Esophagus muscularis mucosa (tissue), 4 donors: ENCODE measurements at regions not wholly inside any gene's neighbourhood (a gene's known extent, or its start where the extent isn't known, plus 50 kb on each side); places are given as distances from the start of the nearest gene placed in this dataset.

ENCODE experiments used
- DNase-seq: peaks from one replicate; pipeline ENCODE4 v3.0.0-alpha.2; 2017; ENCODE audit errors: extremely low spot score
- H3K27ac ChIP-seq, 4 donors: fragments of 200-600 bp; sonication (generic); replicated peaks in 1 of 4; 1 replicate in 3 of 4; 2 replicates in 1 of 4; pipeline ENCODE4 v1.5.1; 2016 to 2019; ENCODE audit warnings: mild to moderate bottlenecking in 1 of 4
- H3K27me3 ChIP-seq, 4 donors: fragments of 200-600 bp; sonication (generic); one replicate each; pipeline versions ENCODE4 v1.5.1 to v1.6.0; 2016 to 2019
- H3K36me3 ChIP-seq, 4 donors: fragments of 200-600 bp; sonication (generic); one replicate each; pipeline ENCODE4 v1.5.1; 2016 to 2019
- H3K4me1 ChIP-seq, 4 donors: fragments of 200-600 bp; sonication (generic); one replicate each; pipeline ENCODE4 v1.5.1; 2016 to 2019
- H3K4me3 ChIP-seq, 4 donors: fragments of 200-600 bp; sonication (generic); 1 replicate in 2 of 4; 2 replicates in 2 of 4; pipeline ENCODE4 v1.5.1; 2016 to 2019; ENCODE audit warnings: mild to moderate bottlenecking in 4 of 4, moderate library complexity in 1 of 4
- H3K9me3 ChIP-seq, 4 donors: fragments of 200-600 bp; sonication (generic); 1 replicate in 3 of 4; 2 replicates in 1 of 4; pipeline ENCODE4 v1.5.1; 2016 to 2019
- CTCF ChIP-seq, 3 experiments: fragments of 200-600 bp in 2 of 3; fragments of 450-650 bp in 1 of 3; sonication (generic) in 2 of 3; IDR thresholded peaks; one replicate each; pipeline ENCODE4 v1.5.1; 2017 to 2019; ENCODE audit warnings: antibody characterized with exemption in 3 of 3, mild to moderate bottlenecking in 2 of 3, moderate library complexity in 1 of 3
- EP300 ChIP-seq: sonication (generic); formaldehyde crosslinking; IDR thresholded peaks from one replicate; pipeline ENCODE4 v1.6.1; 2017; ENCODE audit warnings: antibody characterized with exemption
- POLR2A ChIP-seq: fragments of 450-650 bp; IDR thresholded peaks from one replicate; pipeline ENCODE4 v1.6.1; 2017; ENCODE audit warnings: antibody characterized with exemption, moderate library complexity, mild to moderate bottlenecking, low read depth
- POLR2AphosphoS5 ChIP-seq, 2 donors: sonication (generic); formaldehyde crosslinking; IDR thresholded peaks; one replicate each; pipeline ENCODE4 v1.6.1; 2017; ENCODE audit warnings: antibody characterized with exemption in 2 of 2
- WGBS: methylation state at CpG from one replicate; pipeline ENCODE4 v1.1.5; 2018; 5-methylcytosine and 5-hydroxymethylcytosine counted together
- intact Hi-C: fragments of 100-400 bp; cut with DNase I; formaldehyde crosslinking; loops from one replicate; pipeline ENCODE4 v1.15.1; 2023

GRCh38 chrX:78456909-78457308 lies 129.5 kb upstream of the CYSLTR1 start:
- no peak overlapping the region for H3K4me3 ChIP-seq
- H3K9me3 ChIP-seq = peaks cover 0 to 5% (median 0%) of the 10 kb centered on the region in 4 donors
- peaks cover 0 to 4% (median 0%) of the 10 kb centered on the region in 4 donors for H3K27me3 ChIP-seq
- H3K4me1 ChIP-seq = peaks cover 0 to 15% (median 0%) of the 10 kb centered on the region in 4 donors
- H3K27ac ChIP-seq = no peak overlapping the region
- intact Hi-C loops = loop anchor here (10.0 kb wide), 1 partner anchor 92 kb away; no protein-coding TSS in a partner anchor
- no peak for TF ChIP-seq EP300
- no peak for TF ChIP-seq CTCF (IDR thresholded peaks at IDR 0.05)
- no peak for TF ChIP-seq POLR2AphosphoS5 (IDR thresholded peaks at IDR 0.05)
- TF ChIP-seq POLR2A = no peak
- H3K36me3 ChIP-seq = no peaks in the 10 kb centered on the region
- WGBS = 69% methylated on average over 1 of the region's 1 CpG
- no peak for DNase-seq

DNA sequence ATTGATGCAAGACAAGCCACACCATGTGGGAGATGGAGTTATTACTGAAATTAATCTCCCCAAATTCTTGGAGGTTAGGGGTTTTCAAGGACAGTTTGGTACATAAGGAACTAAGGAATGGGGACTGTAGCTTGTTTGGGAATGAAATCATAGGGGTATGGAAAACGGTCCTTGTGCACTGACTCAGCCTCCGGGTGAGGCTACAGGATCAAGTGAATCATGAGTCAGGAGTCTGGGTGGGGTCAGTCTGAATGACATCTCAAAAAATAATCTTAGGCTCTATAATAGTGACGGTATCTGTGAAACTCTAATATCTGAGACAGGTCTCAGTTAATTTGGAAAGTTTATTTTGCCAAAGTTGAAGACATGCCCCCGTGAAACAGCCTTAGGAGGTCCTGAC lies 128.5 kb upstream of the CYSLTR1 start:
- intact Hi-C loops = loop anchor here (10.0 kb wide), 1 partner anchor 91 kb away; no protein-coding TSS in a partner anchor
- whole genome bisulfite sequencing = 54% methylated on average over 4 of the region's 4 CpGs
- TF ChIP-seq POLR2A (no peak), CTCF (IDR thresholded peaks at IDR 0.05) (no peak), POLR2AphosphoS5 (IDR thresholded peaks at IDR 0.05) (no peak), EP300 (no peak)
- peaks cover 0 to 15% (median 0%) of the 10 kb centered on the region in 4 donors for H3K4me1 ChIP-seq
- no peak for DNase-seq
- no peaks in the 10 kb centered on the region for H3K36me3 ChIP-seq
- H3K4me3 ChIP-seq = no peak overlapping the region
- H3K27ac ChIP-seq = no peak overlapping the region
- H3K27me3 ChIP-seq = peaks cover 0 to 4% (median 0%) of the 10 kb centered on the region in 4 donors
- H3K9me3 ChIP-seq = no peaks in the 10 kb centered on the region

DNA sequence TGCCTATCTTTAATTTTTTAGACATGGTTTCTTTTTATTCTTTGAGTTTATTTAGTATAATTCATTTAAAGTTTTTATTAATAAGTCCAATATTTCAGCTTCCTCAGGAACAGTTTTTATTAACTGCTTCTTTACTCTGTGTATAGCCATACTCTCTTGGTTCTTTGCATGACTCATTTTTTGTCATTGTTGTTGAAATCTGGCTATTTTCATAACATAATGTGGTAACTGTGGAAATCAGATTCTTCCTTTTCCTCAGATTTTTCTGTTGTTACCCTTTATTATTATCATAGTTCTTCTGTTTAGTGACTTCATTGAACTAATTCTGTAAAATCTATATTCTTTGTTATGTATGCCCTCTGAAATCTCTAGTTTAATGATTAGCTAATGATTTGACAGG lies 124.9 kb upstream of the CYSLTR1 start:
- intact Hi-C loops = loop anchor here (10.0 kb wide), 1 partner anchor 88 kb away; no protein-coding TSS in a partner anchor
- no peak for TF ChIP-seq EP300
- no peak for TF ChIP-seq POLR2AphosphoS5 (IDR thresholded peaks at IDR 0.05)
- TF ChIP-seq POLR2A = no peak
- TF ChIP-seq CTCF (IDR thresholded peaks at IDR 0.05) = no peak
- no peak for DNase-seq
- Histone ChIP-seq H3K27me3 (peaks cover 0 to 4% (median 0%) of the 10 kb centered on the region in 4 donors), H3K27ac (no peak overlapping the region), H3K36me3 (no peaks in the 10 kb centered on the region), H3K9me3 (peaks cover 0 to 12% (median 0%) of the 10 kb centered on the region in 4 donors), H3K4me3 (no peak overlapping the region), H3K4me1 (peaks cover 0 to 15% (median 0%) of the 10 kb centered on the region in 4 donors)

DNA sequence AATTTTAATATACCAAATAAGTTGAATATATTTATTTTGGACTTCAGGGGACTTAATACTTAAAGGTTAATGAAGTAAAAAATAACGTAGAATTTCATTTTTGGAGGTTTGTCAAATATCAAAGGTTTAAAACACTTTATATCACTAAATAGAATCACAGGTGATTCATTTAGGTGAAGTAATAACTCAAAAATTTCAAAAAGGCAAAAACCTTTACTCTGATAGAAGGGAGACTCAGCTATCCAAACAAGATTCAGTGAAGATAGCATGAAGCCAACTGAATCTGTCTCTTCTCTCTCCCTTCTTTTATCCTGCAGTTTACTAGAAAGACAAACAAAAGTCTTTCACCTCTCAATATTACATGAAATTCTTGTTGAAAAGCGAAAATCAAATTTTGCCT lies 110.2 kb upstream of the CYSLTR1 start:
- no peak overlapping the region for H3K4me3 ChIP-seq
- no peak for DNase-seq
- H3K27ac ChIP-seq = no peak overlapping the region
- intact Hi-C loops = no loop called here
- TF ChIP-seq EP300 = no peak
- no peak for TF ChIP-seq POLR2AphosphoS5 (IDR thresholded peaks at IDR 0.05)
- no peak for TF ChIP-seq POLR2A
- no peak for TF ChIP-seq CTCF (IDR thresholded peaks at IDR 0.05)
- H3K9me3 ChIP-seq = no peaks in the 10 kb centered on the region
- 45% methylated on average over 2 of the region's 2 CpGs for WGBS
- peaks cover 0 to 5% (median 0%) of the 10 kb centered on the region in 4 donors for H3K4me1 ChIP-seq
- H3K27me3 ChIP-seq = no peaks in the 10 kb centered on the region
- H3K36me3 ChIP-seq = no peaks in the 10 kb centered on the region

DNA sequence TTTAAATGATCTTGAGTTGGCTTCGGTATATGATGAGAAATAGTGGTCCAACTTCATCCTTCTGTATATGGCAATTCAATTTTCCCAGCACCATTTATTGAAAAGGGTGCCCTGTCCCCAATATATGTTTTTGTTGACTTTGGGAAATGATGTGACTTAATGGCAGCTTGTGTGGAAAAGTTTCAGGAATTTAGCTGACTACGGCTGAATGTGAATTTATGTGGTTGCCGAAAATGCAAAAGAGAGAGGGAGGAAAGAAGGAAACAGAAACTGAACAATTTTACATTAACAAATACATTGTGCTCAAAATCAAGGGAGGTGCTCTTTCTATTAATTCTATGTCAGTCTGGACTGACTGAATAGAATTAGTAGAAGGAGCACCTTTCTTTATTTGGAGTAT lies 101.8 kb upstream of the CYSLTR1 start:
- H3K4me3 ChIP-seq = no peak overlapping the region
- no peaks in the 10 kb centered on the region for H3K9me3 ChIP-seq
- 96% methylated on average over 3 of the region's 3 CpGs for WGBS
- no peak for DNase-seq
- no peaks in the 10 kb centered on the region for H3K36me3 ChIP-seq
- TF ChIP-seq POLR2A = no peak
- no peak for TF ChIP-seq EP300
- TF ChIP-seq CTCF (IDR thresholded peaks at IDR 0.05) = no peak
- no peak for TF ChIP-seq POLR2AphosphoS5 (IDR thresholded peaks at IDR 0.05)
- intact Hi-C loops = no loop called here
- H3K4me1 ChIP-seq = no peaks in the 10 kb centered on the region
- no peaks in the 10 kb centered on the region for H3K27me3 ChIP-seq
- H3K27ac ChIP-seq = no peak overlapping the region
